ENCODE measurements at regions not wholly inside any gene's neighbourhood (a gene's known extent, or its start where the extent isn't known, plus 50 kb on each side); places are given as distances from the start of the nearest gene placed in this dataset.

GRCh38 chr10:129308953-129309564 lies 158.0 kb upstream of the MGMT start:
- DNase-seq, result no peak

GRCh38 chr10:129309565-129309964 lies 157.5 kb upstream of the MGMT start:
- DNase-seq, result no peak

GRCh38 chr10:129310881-129311280 lies 156.2 kb upstream of the MGMT start:
- no peak for DNase-seq

- DNase-seq, result no peak
Observed at GRCh38 chr10:129319934-129320333, 147.1 kb upstream of the MGMT start.

- DNase-seq, result no peak
Observed at GRCh38 chr10:129320340-129320739, 146.7 kb upstream of the MGMT start.

- DNase-seq, result no peak
Observed at GRCh38 chr10:129321727-129322126, 145.3 kb upstream of the MGMT start.

GRCh38 chr10:129322933-129323820 lies 143.9 kb upstream of the MGMT start:
- no peak for DNase-seq

GRCh38 chr10:129323879-129324278 lies 143.2 kb upstream of the MGMT start:
- no peak for DNase-seq

- no peak for DNase-seq
Observed at GRCh38 chr10:129325893-129326292, 141.1 kb upstream of the MGMT start.

GRCh38 chr10:129328546-129328945 lies 138.5 kb upstream of the MGMT start:
- no peak for DNase-seq

- DNase-seq, result no peak
Observed at GRCh38 chr10:129329385-129330055, 137.5 kb upstream of the MGMT start.

- DNase-seq, result no peak
Observed at GRCh38 chr10:129330211-129330610, 136.8 kb upstream of the MGMT start.

- DNase-seq, result no peak
Observed at GRCh38 chr10:129331207-129331838, 135.7 kb upstream of the MGMT start.

- no peak for DNase-seq
Observed at GRCh38 chr10:129331839-129332220, 135.2 kb upstream of the MGMT start.

- no peak for DNase-seq
Observed at GRCh38 chr10:129332476-129332875, 134.6 kb upstream of the MGMT start.

GRCh38 chr10:129333706-129334105 lies 133.3 kb upstream of the MGMT start:
- DNase-seq, result no peak

GRCh38 chr10:129334266-129334665 lies 132.8 kb upstream of the MGMT start:
- no peak for DNase-seq

GRCh38 chr10:129335396-129335795 lies 131.6 kb upstream of the MGMT start:
- DNase-seq, result no peak

GRCh38 chr10:129335942-129336341 lies 131.1 kb upstream of the MGMT start:
- DNase-seq, result no peak

- no peak for DNase-seq
Observed at GRCh38 chr10:129339191-129339590, 127.8 kb upstream of the MGMT start.

- DNase-seq, result no peak
Observed at GRCh38 chr10:129339841-129340240, 127.2 kb upstream of the MGMT start.

GRCh38 chr10:129341087-129341486 lies 126.0 kb upstream of the MGMT start:
- no peak for DNase-seq

GRCh38 chr10:129342385-129342784 lies 124.7 kb upstream of the MGMT start:
- DNase-seq, result no peak
